GM18507 (cell line): ENCODE measurements at regions not wholly inside any gene's neighbourhood (a gene's known extent, or its start where the extent isn't known, plus 50 kb on each side); places are given as distances from the start of the nearest gene placed in this dataset.

Experiments
- DNase-seq: peaks from one replicate; pipeline ENCODE4 v3.0.0; 2011; ENCODE audit warnings: low read depth; ENCODE audit not compliant: insufficient read length; ENCODE audit errors: extremely low spot score
- FAIRE-seq: peaks from 2 replicates; lab custom pipeline; 2011; peaks lifted over from hg19 to GRCh38; lab: Jason Lieb, UNC

DNA sequence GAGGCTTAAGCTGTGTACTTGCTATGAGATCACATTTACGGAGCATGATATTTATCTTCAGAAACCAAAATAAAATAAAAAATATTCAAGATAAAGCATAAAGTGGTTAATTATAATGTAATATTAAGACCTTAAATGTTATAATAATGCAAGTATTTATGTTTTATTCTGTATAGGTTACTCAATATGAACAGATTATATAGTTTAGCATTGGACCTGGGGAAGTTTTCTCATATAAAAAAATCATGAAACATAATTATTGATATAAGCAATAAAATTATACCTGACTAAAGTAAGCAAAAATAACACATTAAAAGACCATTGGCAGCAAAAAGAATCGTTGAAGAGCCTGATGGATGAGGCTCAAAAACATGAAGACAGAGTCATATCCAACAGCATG, 516.2 kb downstream of the SLC16A7 start:
- FAIRE-seq (no peak), DNase-seq (no peak)

DNA sequence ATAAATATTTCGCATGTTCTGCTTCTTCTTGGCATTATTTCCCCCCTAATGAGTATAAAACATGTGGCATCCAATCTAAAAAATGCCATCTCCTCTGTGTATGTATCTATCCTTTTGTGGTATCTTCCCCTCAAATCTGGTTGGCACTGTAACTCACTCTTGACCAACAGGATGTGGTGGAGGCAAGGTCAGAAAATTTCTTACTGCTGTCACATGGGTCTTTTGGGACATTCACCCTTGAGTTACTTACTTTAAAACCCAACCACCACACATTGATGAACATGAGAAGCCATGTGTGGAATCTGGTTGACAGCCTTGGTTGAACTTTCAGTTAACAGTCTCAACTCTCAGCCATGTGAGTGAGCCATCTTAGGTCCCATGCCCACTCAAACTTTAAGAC, 516.9 kb downstream of the SLC16A7 start:
- FAIRE-seq, result no peak
- DNase-seq, result no peak

DNA sequence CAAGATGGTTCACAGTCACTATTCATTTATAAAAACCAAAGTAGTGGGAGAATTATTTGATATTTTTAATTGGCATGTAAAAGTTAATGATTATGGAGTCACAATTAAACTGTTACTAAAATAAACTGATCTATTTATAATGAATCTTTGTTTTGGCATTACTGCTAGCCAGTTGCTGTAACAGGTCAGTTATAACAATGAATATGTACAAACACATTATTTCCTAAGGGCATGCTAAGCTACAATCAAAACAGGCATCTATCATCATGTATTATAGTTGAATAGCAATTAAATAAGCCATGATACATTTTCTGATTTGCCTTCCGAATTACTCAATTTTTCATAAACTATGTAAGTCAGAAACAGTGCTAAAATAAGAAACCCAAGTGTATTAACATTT, 518.3 kb downstream of the SLC16A7 start:
- no peak for DNase-seq
- no peak for FAIRE-seq

DNA sequence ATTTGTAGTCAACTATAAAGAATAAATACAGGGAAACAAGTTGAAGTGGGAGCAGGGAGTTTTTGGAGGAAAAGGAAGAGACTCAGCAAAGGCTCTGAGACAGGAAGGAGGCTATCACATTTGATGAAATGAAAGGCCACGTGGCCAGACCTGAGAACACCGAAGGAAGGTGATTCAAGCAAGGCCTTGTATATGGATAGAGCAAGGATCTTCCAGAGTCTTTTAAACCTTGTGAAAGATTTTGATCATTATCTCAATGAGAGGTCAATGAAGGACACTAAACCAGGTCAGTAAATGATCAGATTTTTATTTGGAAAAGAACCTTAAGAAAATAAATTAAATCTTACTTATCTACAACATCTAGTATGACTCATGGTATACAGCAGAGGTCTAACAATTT, 523.5 kb downstream of the SLC16A7 start:
- FAIRE-seq (no peak), DNase-seq (no peak)

DNA sequence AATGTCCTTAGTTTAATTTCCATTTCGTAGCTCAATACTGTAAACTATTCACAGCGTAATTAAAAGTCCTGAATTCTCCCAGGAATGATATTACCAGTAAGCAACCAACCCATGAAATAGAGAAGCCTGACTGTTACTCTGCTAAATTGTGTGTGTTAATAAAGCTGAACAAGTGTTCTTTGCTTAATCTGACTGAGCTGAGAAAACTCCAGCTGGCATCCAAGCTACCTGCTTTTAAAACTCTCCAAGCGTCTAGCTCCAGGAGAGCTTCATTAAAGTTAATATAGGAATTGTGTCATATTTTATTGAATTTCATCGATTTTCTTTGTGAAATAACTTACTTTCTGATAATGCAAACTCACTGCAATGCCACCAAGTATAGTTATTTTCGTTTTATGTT, 524.4 kb downstream of the SLC16A7 start:
- FAIRE-seq (no peak), DNase-seq (no peak)

DNA sequence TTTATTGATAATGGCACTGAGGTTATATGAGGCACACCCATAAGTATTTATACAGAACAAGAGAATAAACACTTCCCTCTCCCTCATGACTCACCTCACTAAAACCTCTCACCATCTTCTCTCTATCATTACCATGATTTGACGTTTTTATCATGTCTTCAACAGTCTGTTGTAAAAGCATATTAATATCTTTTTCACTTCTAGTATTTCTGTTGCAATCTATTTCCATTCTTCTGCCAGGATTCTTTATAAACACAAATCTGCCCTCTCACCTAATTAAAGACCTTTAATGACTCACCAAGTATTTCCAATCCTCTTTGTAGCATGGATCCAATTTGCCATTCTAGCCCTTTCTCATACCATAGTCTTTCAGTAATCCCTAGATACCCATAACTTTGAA, 527.7 kb downstream of the SLC16A7 start:
- DNase-seq (no peak), FAIRE-seq (no peak)

DNA sequence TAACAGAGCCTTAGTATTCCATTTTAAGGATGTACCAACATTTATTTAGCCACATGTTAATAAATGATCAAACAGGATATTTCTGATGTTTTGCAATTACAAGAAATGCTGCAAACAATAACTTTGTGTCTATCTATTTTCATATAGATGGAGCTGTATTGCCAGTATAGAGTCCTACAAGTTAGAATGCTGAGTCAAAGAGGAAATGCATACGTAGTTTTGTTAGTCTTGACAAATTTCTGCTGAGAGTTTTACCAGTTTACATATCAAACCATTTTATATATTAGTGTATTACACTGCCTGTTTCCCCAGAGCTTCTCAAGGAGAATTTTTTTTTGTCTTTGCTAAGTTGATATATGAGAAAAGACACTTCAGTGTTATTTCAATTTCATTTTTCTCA, 541.7 kb downstream of the SLC16A7 start:
- no peak for FAIRE-seq
- no peak for DNase-seq

DNA sequence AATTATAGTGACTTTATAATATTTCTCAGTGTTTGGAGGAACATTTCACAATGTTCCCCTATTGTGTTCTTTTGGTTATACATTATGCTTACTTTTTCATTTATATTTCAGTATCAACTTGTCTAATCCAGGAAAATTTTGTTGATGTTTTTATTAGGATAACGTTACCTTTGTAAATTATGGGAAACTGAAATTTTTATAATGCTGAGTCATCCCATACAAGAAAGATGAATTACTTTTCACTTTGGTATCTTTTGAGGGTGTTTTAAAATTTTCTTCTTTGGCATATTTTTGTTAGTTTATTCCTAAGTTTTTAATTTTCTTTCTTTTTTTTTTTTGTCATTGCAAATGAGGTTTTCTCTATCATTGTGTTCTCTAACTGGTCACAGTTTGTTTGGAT, 542.7 kb downstream of the SLC16A7 start:
- FAIRE-seq, result no peak

DNA sequence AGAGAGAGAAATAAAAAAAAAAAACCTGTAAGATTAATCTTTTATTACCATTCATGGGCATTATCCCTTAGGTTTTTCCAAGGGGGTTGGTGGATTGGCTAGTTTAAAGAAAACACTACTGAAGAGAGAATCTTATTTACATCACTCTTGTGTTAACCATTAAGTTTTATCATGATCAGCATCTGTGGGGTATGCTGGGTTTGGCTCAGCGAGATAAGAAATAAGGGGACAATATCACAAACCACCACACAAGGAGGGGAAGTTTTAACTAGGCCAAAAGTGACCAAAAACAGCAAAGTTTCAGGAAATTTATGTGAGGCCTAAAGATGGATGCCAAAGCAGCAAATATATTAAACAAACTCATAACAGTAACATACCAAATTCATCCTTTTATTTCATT, 548.6 kb downstream of the SLC16A7 start:
- DNase-seq (no peak), FAIRE-seq (no peak)

More for the DNA sequence above, 542.7 kb downstream of the SLC16A7 start:
- DNase-seq, result no peak

DNA sequence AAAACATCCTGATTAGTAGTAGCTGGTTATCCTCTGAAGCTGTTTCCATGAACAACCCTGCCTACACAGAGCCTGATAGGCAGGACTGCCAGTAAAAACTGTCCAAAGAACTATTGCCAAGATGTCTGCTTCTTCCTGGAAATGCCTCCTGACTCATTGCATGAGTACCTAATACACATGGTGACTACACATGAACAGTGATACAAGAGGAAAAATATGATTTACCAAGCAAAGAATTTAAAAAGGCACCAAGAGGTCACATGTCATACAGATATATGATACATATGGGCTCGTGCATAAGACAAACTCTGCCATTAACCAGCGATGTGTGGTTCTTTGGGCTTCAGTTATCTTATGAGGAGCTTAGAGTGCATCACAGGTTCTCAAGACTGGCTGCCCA, 552.3 kb downstream of the SLC16A7 start:
- no peak for FAIRE-seq

DNA sequence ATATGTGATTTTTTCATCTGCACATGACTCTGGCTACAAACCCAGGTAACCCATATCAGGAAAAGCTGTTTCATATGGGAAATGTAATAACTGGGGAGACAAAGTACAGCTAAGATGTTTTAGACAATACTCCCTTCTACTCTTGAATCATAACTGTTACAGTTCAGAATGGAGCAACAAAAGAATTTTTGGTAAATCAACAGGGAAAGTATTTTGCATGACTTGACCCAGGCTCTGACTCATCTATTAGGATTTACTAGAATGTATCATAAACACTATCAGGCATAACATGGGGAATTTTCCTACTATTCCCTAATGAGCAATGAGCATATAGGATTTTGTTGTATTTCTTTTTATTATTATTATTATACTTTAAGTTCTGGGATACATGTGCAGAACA, 553.0 kb downstream of the SLC16A7 start:
- FAIRE-seq, result no peak
- DNase-seq, result no peak

More for the DNA sequence above, 552.3 kb downstream of the SLC16A7 start:
- DNase-seq, result no peak

DNA sequence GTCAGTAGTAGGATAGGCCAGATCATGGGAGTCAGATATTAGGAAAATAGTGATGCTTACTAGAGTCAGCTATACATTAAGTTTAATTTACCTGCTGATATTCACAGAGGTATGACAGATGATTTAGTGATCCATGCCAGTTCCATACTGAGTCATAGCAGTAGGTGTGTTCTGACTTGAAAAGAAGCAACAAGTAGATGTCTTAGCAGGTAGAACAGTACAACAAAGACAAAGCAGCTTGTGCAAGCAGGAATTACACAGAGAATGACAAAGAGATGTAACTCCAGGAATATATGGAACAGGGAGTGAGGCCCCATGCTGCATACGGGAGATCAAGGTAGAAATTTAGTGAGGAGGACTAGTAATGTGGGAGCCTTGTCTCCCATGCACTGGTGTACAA, 556.9 kb downstream of the SLC16A7 start:
- no peak for DNase-seq
- no peak for FAIRE-seq

DNA sequence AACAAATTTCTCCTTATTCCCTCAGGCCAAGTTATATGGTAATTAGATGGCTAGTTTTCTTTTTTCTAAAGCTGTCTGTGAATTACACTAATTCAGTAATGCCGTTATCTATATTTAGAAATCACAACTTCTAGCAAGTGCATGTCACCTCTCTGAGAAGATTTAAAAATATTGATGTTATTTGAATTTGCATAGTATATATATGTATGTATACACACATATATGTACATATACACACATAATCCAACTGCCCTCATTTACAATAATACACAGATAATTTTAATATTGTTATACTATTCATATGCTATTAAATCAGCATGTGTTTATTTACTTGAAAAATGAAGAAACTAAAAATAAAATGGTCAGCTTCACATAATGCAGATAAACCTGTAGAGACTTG, 563.9 kb downstream of the SLC16A7 start:
- no peak for FAIRE-seq
- DNase-seq, result no peak

DNA sequence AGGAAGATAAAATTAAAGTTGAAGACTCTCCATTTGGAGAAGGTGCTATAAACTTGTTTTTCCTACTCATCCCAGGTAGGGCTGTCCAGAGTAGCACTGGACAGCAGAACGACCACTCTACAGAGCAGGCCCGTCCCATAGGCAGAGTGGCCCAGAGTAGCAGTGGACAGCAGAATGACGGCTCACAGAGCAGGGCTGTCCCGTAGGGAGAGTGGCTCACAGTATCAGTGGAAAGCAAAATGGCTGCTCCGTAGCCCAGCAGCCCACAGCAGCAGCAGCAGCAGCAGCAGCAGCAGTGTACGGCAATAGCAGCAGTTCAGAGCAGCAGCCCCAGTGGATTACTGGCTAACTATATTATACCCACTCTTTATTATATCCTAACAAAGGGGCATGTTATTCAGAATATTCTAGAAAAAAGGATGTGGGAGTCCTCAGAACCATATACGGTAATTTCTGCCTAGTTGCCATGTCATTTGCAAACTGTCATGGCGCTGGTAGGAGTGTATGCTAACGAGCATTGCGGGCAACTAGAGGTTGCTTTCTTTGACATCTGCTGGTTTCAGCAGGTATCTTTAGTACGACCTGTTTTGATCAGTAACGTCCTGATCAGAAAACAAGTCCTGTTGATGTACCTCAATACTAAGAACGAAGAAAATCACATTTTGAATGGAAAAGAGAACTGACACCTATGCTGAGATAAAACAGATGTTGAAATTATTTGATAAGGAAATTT, 567.3 kb downstream of the SLC16A7 start:
- DNase-seq (no peak), FAIRE-seq (no peak)

DNA sequence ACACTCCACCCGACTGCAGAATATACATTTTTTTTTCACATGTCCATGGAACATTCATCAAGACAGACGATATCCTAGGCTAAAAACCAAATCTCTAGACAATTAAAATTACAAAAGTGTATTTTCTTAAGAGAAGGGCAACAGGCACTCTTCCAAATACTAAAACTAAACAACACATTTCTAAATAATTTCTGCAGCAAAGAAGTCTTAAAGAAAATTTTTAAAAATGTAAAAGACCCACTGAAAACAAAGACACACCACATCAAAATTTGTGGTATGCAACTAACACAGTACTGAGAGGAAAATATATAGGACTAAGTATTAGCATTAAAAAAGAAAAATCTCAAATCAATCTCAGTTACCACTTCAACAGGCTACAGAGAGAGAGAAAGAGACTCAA, 570.0 kb downstream of the SLC16A7 start:
- FAIRE-seq (no peak), DNase-seq (no peak)

DNA sequence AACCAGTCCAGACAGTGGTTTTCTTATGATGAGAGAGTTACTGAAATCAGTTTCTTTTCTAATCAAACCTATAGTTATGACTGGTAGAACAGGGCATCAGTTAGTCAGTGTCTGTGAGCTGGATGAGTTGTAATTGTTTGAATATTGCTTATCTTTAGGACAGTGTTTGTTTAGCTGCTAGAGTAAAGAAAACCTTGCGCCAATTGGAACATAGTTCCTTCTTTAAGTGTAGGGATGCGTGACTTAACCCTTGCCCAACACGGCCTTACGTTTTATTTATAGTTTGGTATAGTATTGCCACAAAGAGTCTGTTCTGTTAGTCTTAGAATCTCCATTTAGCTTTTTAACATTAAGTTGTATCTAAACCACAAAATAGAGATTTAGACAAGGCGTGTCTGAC, 572.6 kb downstream of the SLC16A7 start:
- DNase-seq (no peak), FAIRE-seq (no peak)

DNA sequence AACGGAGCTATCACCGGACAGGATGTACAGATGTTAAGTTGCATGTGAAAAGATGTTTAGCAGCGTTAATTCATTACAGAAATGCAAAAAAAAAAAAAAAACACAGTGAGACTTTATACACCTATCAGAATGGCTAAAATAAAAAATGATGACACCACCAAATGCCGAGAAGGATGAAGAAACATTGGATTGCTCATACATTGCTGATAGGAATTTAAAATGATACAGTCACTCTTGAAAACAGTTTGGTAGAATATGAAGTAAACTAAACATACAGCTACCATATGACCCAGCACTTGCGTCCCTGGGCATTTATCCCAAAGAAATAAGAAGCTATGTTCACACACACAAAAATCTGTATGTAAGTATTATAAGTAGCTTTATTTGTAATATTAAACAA, 574.1 kb downstream of the SLC16A7 start:
- FAIRE-seq (no peak), DNase-seq (no peak)

DNA sequence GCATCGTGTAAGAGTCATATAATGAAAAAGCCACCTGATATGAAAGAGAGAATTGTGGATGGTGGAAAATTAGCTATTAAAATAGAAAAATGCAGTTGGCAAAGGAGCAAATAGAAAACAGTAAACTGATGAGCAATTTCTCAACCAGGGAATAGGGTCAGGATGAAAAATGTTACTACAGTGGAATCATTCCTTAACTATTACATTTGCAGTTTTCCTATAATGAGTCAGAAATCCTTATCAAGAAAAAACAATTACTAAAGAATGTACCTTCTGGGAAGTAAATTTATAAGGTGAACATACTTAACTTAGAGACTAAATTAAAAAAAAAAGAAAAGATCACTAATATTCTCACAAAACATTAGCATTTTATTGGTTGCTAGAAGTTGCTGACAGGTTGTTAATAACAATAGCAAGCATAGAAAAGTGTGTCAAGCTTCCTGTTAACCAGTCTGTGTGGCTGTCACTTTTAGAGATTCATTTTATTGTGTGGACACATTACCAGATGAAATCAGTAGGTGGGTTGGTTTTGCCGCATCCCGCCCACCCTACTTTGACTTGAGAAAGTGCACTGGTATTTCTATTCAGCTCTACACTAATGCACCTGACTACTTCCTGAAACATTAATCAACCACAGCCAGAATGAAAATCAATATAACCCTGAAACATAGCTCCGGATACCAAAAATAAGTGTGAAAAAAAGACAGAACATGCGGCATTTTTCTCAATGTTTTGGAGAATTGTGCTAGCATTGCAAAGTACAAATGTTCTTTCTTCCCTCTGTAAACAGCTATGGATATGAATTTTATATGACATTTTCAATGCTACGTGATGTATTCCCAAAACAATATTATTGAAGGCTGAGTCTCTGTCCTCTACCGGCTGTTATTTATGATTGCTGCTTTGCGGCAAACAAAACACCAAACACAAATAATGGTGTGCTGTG, 576.7 kb downstream of the SLC16A7 start:
- no peak for DNase-seq
- no peak for FAIRE-seq

DNA sequence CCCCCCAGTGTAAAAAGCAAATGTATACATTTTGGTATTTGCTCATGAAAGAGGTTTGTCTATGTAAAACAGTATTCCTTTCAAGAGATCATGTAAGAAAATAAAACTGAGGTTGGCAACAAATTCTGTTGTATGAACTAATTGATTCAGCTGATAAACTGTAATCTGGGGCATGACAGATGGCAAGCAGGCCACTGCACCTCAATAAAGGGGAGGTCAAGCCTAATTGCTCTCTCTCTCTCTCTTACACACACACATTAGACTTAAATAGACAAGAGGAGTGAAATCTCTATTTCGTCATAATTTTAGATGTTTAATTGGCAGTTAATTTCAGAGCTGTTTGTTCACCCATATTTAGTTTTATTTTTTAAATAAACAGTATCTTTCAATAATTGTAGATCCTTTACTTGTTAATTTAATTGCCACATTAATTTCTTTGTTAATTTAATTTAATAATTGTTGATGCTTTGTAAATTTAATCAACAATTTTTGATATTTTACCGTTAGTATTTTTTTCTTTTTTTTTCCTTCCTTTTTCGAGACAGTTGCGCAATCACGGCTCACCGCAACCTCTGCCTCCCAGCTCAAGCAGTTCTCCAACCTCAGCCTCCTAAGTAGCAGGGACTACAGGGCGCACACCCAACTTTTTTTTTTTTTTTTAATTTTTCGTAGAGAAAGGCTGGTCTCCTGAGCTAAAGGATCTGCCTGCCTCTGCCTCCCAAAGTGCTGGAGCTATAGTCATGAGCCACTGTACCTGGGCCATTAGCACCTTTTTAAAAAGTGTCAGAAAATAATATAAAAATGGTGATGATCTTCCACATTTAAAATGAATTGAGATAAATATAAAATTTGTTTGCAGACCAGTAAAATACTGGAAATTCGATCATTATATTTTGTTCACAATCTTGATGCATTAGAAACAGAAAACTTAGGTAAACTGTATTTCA, 577.7 kb downstream of the SLC16A7 start:
- FAIRE-seq (no peak), DNase-seq (no peak)

DNA sequence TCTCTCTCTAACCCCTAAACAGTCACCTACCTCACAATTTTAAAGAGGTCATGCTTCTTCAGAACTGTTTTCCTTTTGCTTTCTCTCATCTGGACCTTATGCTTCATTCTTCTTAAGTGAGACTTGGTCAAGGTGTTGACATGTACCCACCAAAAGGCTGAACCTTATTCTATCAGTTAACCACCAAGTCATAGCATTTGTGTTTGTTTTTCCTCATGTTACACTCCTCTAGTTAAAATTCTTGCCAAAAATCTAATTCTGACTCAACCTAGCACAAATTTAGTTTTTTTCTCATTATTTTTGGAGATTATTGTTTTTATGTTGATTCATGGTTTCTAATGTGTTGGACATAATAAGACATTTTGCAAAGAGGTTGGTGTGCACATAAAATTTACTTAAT, 578.6 kb downstream of the SLC16A7 start:
- FAIRE-seq (no peak), DNase-seq (no peak)
